ENCODE measurements at regions not wholly inside any gene's neighbourhood (a gene's known extent, or its start where the extent isn't known, plus 50 kb on each side); places are given as distances from the start of the nearest gene placed in this dataset.
"Not testable (repeated sequence)": the region's sequence is repeated elsewhere in the genome, so short reads cannot be mapped to it uniquely, and the experiment has no call there.

DNA sequence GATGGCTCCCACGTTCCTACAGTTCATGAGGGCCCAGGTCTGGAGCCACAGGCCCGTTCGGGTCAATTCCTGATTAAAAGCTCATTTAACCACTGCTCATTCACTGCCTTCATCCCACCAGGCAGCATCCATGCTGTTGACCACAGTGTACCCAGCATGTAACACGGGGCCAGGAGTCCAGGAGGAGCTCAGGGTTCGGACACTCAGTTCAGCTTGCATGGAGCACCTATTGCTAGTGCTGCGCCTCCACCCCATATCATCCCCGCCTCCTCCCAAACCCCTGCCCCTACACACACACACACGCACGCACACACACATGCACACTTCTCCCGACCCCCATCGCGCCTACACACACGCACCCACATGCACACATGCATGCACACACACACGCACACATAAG lies 72.9 kb upstream of the SNTG2 start:
- no peak for DNase-seq (ENCODE audit: low spot score)

DNA sequence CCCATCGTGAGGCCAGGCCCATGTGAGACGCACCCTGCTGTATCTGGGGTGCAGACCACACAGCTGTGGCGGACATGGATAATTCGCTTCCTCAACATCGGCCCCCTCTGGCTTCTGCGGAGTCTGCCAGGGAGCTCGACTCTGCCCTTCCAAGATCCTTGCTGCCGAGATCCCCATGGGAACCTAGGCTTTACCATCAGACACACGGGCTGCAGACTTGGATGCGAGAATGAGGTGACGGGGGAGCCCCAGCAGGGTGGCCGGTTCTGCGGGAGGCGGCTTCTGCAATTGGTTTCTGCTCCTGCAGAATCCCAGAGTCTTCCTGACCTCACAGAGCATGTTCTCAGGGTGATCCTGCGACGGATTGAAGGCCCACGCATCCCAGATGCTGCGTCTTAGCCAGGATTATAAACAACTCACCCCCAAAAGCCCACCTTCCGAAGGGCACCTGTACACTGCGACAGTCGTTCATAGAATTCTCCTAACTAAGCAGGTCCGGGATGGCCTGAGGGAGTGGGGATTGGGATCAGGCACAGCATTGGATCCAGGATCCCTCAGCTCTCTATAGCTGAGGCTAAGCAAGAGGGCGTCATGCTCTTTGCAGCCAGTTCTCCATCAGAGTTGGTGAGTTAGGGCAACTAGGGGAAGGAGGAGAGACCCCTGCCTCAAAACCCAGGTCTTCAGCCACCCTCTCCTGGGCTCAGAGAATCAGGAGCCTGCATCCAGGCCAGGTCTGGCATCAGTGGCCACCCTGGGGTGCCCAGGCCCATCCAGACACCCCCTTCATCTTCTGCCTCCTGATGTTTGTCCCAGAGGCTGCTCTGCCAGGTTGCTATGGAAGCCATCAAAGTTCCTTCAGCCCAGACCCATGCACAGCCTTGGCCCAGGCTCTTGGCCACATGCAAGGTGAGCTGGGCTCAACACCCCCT lies 74.7 kb upstream of the SNTG2 start:
- no peak for DNase-seq (ENCODE audit: low spot score)

DNA sequence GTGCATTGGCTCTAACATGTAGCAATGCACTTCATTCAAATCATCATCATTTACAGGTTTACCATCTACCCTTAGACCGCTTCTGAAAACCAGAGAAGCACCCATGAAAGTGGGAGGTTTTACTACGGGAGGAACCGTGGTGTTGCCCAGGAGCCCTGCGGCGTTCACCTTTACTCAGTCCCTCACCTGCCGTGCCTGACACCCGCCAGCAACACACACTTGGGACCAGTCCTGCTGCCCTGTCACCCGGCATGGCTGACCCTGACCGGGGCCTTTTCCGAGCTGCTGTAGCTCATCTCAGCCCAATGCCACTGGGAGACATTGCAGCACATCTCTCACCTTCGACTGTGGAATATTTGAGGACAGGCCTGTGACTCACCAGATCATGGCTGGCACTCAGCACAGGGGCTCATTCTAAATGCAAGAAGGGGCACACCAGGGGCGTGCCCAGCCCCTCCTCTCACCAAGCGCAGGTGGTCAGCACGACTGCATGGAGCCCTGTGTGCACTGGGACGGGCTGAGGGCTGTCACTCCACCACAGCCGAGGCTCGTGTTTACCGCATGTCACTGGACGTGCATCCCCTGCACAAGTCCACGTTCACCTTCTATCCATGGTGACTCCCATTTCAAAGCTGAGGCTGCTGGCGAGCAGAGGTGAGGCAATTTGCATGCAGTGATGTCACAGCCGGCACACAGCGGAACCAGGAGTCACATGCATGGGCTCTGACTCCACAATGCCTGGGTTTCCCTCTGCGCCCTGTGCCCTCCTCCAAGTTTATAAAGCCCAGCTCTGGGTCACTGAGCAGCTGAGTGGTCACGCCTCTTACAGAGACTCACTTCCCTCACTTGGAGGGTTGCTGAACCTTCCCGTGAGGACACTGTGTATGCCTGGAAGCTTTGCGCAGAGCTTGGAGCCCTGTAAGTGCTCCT lies 76.7 kb upstream of the SNTG2 start:
- no peak for DNase-seq (ENCODE audit: low spot score)

DNA sequence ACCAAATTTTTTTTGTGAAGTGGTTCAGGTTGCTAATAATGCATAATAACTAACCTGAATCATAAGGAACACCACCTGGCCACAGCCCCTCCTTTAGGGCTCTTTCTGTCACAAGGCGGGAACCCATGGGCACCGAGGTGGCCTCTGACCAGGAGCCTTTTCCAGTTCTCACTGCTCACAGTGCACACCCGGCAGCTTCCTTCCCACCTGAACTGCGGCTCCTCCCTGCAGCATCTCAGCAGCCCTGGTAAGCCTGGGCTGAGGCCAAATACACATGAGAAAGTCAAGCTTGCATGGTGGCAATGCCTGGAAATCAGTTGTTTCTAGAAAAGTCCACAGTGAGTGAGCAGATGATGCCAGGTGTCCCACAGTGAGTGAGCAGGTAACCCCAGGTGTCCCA lies 77.6 kb upstream of the SNTG2 start:
- DNase-seq (ENCODE audit: low spot score): no peak

DNA sequence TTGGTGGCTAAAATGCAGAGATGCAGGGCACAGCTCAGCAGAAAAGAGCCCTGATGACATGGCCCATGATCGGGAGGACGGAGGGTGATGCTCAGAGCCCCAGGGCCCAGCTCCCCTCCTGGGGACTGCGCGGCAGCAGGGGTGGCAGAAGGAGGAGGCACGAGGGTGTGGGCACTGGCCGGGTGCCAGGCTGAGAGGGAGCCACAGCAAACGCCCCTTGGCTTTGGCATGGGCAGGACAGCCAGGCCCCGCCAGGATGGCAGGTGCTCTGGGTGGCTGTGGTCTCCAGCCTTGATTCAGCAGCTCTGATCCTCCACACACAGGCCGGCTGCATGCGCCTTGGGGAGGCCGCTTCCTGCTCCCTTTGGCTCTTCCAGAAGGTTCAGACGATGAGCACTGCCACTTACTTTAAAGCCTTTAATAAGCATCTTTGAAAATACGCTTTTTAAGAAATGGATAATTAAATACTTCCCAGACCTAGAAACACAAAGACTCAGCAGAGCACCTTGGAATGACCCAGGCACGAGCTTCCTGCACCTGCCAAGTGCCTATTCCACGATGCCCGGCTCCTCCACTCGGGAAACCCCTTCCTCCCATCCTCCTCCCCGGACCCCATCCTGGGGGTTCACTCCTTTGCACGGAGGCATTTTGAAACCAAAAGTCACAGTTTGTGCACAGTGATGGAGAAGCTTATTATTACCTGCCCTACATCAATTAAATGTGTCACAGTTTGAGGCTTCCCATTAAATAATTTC lies 78.5 kb upstream of the SNTG2 start:
- DNase-seq (ENCODE audit: low spot score): no peak

DNA sequence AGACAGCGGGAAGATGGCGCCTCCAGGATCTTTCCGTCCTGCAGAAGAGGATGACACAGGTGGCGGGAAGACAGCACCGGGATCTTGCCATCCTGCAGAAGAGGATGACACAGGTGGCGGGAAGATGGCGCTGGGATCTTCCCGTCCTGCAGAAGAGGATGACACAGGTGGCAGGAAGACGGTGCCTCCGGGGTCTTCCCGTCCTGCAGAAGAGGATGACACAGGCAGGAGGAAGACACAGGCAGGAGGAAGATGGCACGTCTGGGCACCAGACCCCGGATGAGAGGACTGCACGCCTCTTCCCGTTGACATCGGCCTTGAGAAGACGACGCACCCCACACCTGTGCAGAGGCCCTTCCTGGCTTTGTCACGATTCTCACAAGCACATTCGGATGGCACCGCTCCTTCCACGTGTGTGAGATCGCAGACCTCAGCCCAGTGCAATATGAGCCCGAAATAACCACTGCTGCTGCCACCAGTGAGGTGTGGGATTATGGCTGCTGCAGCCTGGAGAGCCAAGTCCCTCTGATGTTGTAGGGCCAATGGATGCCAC lies 79.4 kb upstream of the SNTG2 start:
- no peak for DNase-seq (ENCODE audit: low spot score)

DNA sequence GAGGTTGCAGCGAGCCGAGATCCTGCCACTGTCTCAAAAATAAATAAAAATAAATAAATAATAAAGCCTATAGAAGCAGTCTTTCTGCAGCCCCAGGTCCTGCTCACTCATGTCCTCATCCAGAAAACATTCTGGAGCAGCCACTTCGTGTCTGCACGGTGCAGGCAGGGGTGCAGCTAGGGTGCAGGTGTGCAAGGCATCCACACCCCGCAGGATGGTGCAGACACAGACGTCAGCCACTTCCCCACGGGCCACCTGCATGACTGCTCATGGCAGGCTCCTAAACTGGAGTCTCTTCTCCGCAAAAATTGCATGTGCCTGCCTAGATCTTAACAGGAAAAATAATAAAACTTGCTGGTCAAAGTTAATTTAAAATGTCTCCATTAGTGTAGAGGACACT lies 80.2 kb upstream of the SNTG2 start:
- no peak for DNase-seq (ENCODE audit: low spot score)

DNA sequence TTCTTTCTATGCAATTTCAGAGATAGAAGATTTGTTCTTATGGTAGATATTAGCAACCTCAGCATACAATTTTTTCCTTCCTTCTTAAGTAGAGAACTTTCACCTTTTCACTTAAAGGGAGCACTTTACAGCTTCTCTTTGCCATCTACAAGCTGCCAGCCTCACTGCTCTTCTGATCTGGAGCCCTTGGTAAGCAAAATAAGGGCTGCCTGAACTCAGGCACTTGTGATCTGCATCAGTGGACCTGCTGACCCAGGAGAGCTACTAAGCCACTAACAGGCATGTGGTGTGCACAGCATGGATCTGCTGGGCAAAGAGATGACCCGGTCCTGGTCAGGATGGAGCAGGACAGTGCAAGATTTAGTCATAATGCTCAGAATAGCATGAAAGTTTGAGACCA lies 80.8 kb upstream of the SNTG2 start:
- DNase-seq (ENCODE audit: low spot score): no peak

DNA sequence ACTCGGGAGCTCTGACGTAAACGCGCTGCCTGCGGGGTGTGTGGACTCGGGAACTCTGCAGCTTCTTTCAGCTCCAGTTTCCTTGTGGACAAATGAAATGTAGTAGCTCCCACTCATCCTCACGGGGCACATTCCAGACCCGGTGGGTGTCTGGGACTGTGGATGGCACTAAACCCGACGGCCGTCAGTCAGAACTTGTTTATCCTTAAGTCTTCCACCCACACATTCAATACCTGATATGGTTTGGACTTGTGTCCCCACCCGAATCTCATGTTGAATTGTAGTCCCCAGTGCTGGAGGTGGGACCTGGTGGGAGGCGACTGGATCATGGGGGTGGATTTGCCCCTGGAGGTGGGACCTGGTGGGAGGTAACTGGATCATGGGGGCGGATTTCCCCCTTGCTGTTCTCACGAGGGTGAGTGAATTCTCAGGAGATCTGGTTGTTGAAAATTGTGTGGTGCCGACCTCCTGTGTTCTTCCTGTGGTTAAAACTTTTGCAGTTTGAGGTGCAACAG lies 81.2 kb upstream of the SNTG2 start:
- DNase-seq (ENCODE audit: low spot score): no peak

DNA sequence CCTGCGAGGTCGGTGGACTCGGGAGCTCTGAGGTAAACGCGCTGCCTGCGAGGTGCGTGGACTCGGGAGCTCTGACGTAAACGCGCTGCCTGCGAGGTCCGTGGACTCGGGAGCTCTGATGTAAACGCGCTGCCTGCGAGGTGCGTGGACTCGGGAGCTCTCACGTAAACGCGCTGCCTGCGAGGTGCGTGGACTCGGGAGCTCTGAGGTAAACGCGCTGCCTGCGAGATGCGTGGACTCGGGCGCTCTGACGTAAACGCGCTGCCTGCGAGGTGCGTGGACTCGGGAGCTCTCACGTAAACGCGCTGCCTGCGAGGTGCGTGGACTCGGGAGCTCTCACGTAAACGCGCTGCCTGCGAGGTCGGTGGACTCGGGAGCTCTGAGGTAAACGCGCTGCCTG lies 81.8 kb upstream of the SNTG2 start:
- DNase-seq (ENCODE audit: low spot score): not testable (repeated sequence)

DNA sequence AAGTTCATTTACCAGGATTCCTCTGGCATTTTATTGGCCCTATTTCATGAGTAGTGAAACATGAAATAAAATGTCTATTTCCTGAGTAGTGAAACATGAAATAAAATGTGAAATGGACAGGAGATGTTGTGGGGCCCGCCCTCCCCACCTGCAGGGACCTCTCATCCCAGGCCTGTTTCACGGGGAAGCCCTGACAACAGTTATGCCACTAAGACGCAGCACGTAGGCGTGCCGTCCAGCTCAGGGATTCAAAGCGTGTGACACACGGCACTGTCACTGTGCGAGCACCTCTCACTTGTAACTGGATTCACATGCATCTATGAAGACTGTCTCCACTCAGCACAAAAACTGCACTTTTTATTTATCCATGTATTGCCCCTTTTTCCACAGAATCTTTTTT lies 83.4 kb upstream of the SNTG2 start:
- no peak for DNase-seq (ENCODE audit: low spot score)

DNA sequence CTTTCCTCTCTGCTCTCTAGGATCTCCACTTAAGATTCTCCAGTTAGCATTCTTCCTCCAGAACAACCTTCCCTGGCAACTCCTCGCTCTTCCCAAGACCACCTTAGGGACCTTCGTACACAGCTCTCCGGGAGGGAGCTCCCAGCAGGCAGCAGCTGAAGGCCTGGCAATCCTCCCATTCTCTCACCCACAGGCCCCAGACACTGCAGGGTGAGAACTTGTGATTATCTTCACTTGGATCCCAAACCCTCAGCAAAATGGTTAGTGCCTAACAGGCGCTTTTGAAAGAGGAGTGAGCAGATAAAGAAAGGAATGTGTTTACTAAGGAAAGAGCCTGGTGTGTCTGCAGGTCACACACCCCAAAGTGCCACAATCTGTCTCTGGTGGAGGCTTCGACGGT lies 83.8 kb upstream of the SNTG2 start:
- no peak for DNase-seq (ENCODE audit: low spot score)

DNA sequence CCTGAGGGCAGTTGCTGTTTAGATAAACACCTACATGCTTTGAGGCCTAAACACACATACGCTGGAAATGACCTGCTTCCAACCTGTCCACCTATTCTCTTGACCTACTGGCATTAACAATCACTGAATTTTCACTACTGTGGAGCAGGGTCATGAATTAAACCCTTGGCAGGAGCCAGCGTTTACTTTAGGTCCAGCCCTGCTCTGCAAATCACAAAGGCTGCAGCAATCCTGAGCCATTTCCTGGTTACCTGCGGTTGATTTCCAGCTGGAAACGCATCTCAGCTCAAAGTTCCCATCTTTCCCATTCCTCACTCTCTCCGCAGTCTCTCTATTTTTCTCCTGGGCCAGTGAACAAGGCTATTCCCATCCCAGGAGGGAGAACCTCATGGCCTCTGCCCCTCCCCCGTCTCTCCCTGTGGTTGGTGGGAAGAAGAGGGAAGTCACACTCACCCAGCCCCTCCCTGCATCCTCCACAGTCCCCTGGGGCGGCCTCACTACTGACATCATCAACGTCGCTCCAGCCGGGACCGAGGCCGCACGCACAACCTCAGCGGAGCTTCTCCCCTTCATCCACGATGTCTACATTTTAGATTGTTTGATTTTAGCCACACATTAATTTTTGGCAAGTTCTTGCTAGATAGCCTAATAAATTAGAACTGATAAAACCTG lies 84.5 kb upstream of the SNTG2 start:
- DNase-seq (ENCODE audit: low spot score): no peak

DNA sequence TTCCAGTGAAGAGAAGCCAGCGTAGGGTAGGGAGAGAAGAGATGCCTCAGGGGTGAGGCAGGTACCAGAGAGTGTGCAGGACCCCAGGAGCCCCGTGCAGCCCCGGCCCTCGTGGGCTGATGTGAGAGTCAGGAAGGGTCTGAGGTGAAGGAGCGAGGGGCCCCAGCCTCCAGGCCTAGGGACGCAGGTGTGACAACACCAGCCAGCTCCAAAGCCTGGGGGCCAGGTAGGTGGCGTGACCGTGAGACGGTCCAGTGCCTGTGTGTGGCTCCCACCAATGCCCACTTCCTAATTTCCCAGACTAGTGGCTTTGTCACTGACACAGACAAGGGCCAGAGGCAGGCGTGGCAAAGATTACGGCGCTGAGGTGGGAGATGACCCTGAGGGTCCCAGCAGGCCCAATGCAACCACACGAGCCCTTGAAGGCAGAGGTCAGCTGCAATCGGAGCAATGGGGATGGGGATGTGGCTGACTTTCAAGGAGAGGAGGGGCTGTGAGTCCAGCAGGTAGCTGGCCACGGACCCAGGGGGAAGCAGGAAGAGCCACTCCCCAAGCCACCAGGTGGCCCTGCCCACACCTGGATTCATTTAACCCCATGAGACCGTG lies 86.0 kb upstream of the SNTG2 start:
- DNase-seq (ENCODE audit: low spot score): no peak

DNA sequence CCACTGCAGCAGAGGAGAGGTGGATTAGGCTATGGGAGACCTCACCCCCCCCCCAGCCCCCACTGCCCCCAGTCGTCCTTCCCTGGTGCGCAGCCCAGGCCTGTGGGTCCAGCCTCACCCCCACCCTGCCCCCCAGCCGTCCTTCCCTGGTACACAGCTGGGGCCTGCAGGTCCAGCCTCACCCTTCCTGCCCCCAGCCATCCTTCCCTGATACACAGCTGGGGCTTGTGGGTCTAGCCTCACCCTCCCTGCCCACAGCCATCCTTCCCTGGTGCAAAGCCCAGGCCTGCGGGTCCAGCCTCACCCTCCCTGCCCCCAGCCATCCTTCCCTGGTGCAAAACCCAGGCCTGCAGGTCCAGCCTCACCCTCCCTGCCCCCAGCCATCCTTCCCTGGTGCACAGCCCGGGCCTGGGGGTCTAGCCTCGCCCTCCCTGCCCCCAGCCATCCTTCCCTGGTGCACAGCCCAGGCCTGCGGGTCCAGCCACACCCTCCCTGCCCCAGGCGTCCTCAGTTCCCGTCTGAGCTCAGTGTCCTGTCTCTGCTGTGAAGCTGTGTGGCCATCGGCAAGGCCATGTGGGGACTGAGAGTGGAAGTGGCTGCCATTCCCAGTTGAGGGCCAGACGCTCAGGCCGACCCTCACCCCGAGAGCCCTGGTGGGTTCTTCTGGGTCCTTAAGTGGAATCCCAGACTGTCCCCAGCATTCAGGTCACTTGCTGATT lies 86.8 kb upstream of the SNTG2 start:
- no peak for DNase-seq (ENCODE audit: low spot score)

DNA sequence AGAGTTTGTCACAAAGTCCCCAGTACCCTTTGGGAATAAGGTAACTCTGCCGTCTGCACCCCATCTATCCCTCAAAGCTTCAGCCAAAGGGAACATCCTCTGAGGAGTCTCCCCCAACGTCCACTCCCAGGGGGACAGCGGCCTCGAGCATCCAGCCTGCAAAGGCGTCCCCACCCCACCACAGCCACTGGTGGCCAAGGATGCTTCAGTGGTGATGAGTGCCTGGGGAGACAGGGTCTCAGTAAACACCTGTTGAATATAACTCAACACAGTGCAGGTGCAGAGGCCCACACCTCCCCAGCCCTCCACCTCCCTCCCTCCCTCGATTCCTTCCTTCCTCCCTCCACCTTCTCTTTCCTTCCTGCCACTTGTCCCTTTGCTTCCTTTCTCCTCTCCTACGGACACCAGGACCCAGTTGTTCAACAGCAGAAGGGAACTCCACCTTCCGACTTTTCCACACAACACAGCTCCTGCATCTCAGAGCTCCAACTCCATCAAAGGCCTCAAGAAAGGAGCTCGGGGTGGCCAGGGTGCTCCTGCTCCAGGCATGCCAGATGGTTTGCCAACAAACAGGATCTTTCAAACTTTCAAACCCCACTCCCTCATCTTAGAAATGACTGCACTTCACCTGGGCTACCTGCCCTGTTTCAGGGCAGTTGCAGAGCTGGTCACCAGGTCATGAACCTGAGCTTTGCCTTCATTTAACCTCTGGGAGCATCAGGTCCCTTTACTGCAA lies 87.8 kb upstream of the SNTG2 start:
- DNase-seq (ENCODE audit: low spot score): no peak

DNA sequence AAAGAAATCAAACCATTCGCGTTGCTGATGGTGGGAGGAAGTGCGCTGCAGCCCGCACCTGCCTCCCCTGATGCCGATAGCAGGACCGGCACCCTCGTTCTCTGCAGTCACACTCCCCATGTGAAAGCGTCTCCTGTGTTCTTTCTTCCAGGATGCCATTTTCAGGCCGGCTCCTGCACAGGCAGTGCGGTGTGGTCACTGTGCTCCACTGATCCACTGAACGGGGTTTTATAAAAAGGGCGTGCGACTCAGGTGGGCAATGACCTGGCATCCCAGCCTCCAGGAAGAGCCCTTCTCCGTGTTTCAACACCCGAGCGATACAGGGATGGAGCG lies 88.3 kb upstream of the SNTG2 start:
- no peak for DNase-seq (ENCODE audit: low spot score)

DNA sequence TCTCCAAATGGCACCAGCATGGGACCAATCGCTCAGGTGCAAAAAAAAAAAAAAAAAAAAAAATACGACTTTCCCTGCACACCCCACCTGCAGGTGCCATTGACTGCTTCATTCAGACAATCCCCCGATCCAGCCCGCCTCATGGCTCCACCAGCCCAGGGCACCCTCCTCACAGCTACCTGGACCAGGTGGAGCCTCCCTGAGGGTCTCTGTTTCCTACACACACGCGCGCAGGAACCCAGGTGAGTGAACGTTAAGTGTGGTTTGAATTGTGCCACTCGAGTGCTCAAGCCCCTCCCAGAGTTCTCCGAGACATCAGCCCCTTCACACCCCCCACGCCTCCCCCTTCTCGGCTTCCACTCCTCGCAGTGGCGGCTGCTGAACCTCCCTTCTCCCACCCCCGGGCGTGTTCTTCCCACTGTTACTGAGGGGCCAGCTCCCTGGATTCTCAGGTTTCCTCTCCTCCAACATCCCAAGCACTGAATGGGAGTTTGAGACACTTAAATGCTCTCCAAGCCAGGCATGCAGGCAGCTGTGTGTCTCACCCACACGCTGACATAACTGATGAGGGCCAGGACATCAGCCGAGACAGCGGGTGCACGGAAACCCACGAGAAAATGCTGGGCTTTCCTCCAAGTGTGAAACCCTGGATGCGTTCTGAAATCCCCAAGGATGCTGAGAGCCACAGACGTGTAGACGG lies 88.8 kb upstream of the SNTG2 start:
- no peak for DNase-seq (ENCODE audit: low spot score)

DNA sequence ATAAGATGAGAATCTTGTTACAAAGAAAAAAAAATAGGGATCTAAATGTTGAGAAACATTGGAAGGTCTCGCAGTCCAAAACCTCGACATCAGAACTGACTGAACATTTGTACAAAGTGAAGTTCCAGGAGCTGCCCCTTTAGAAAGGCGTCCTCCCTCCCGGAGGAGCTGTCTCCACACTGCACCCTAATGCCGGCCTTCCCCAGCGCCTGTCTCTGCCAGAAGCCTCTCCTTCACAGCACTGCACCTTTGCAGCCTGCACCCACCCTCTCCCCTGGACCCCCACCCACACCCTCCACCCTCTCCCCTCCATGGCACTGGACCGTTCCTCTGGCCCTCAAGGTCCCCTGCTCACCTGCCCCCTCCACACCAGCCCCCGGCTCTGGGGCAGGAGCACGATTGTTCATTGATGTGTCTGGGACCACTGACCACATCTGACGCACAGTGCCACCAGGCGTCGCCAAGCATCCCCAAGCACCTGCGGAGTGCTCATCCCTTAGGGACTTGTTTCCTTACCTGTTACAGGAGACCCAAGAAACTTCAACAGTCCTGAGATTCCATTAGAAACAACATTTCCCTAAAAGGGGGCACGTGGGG lies 90.3 kb upstream of the SNTG2 start:
- no peak for DNase-seq (ENCODE audit: low spot score)

Measured in COLO829 (cell line).